HEK293 (cell line): ENCODE measurements at regions not wholly inside any gene's neighbourhood (a gene's known extent, or its start where the extent isn't known, plus 50 kb on each side); places are given as distances from the start of the nearest gene placed in this dataset.

ENCODE experiments used
- CTCF ChIA-PET: fragments of 350-600 bp; formaldehyde crosslinking; extraction: SDS; loops from one replicate; lab custom pipeline; 2021; ENCODE audit warnings: antibody characterized with exemption; lab: Yijun Ruan, JAX
- POLR2A ChIA-PET: fragments of 300-600 bp; formaldehyde crosslinking; extraction: SDS; loops from one replicate; lab custom pipeline; 2020; ENCODE audit warnings: antibody characterized with exemption, inconsistent platforms; lab: Yijun Ruan, JAX
- H3K27ac ChIP-seq: fragments of 200-500 bp; sonication (Bioruptor generic); 2 replicates; pipeline ENCODE4 v1.5.1; 2014; ENCODE audit warnings: low read depth, low read length, control low read depth, inconsistent platforms; ENCODE audit errors: extremely low read depth
- H3K36me3 ChIP-seq, 2 experiments: fragments of 200-500 bp in 1 of 2; sonication (Bioruptor generic) in 1 of 2; 1 replicate in 1 of 2; 2 replicates in 1 of 2; pipeline ENCODE4 v1.5.1; 2014 to 2017; ENCODE audit warnings: inconsistent platforms in 2 of 2, low read length in 2 of 2; ENCODE audit not compliant: control insufficient read depth in 2 of 2, insufficient read depth in 1 of 2
- H3K4me1 ChIP-seq: fragments of 200-500 bp; sonication (Bioruptor generic); 2 replicates; pipeline ENCODE4 v1.5.1; 2014; ENCODE audit warnings: mild to moderate bottlenecking, low read length, inconsistent platforms; ENCODE audit not compliant: control insufficient read depth, insufficient read depth
- H3K4me3 ChIP-seq: 2 replicates; pipeline ENCODE4 v1.5.1; 2011; ENCODE audit warnings: low read depth, mild to moderate bottlenecking, control low read depth, low read length, moderate library complexity
- H3K9me3 ChIP-seq: fragments of 200-500 bp; sonication (Bioruptor generic); 2 replicates; pipeline ENCODE4 v1.5.1; 2014; ENCODE audit warnings: low read depth, low read length, inconsistent platforms; ENCODE audit not compliant: control insufficient read depth, insufficient read depth
- EGR2 ChIP-seq: fragments of 450-650 bp; formaldehyde crosslinking; IDR thresholded peaks from 2 replicates; pipeline ENCODE4 v1.5.1; 2016; ENCODE audit warnings: low read depth, missing biosample characterization, missing genetic modification characterization
- IKZF3 ChIP-seq: fragments of 450-650 bp; IDR thresholded peaks from 2 replicates; pipeline ENCODE4 v1.5.0; 2018; ENCODE audit warnings: missing biosample characterization, mild to moderate bottlenecking, missing genetic modification characterization, moderate library complexity
- PRDM10 ChIP-seq: fragments of 450-650 bp; formaldehyde crosslinking; IDR thresholded peaks from 2 replicates; pipeline ENCODE4 v1.5.1; 2016; ENCODE audit warnings: missing biosample characterization, missing genetic modification characterization
- TCF7L2 ChIP-seq: IDR thresholded peaks from 2 replicates; pipeline ENCODE4 v1.6.1; 2011; ENCODE audit warnings: low read depth, mild to moderate bottlenecking, inconsistent platforms, low read length, moderate library complexity, borderline replicate concordance
- ZBTB20 ChIP-seq: fragments of 450-650 bp; formaldehyde crosslinking; IDR thresholded peaks from 2 replicates; pipeline ENCODE4 v1.5.1; 2016; ENCODE audit warnings: missing biosample characterization, missing genetic modification characterization
- ZBTB21 ChIP-seq: fragments of 450-650 bp; formaldehyde crosslinking; IDR thresholded peaks from 2 replicates; pipeline ENCODE4 v1.5.1; 2017; ENCODE audit warnings: missing biosample characterization, missing genetic modification characterization
- ZBTB6 ChIP-seq: fragments of 450-650 bp; formaldehyde crosslinking; IDR thresholded peaks from 2 replicates; pipeline ENCODE4 v1.5.1; 2017; ENCODE audit warnings: missing biosample characterization, missing genetic modification characterization
- ZNF112 ChIP-seq: fragments of 450-650 bp; formaldehyde crosslinking; IDR thresholded peaks from 2 replicates; pipeline ENCODE4 v1.5.0; 2017; ENCODE audit warnings: missing biosample characterization, missing genetic modification characterization
- ZNF155 ChIP-seq: fragments of 450-650 bp; formaldehyde crosslinking; IDR thresholded peaks from 2 replicates; pipeline ENCODE4 v1.5.1; 2016; ENCODE audit warnings: missing biosample characterization, missing genetic modification characterization
- ZNF274 ChIP-seq, 2 experiments: fragments of 200-500 bp in 1 of 2; fragments of 450-650 bp in 1 of 2; sonication (Bioruptor generic) in 1 of 2; formaldehyde crosslinking in 1 of 2; IDR thresholded peaks; 2 replicates each; pipeline versions ENCODE4 v1.5.1 to v1.6.1; 2014 to 2016; ENCODE audit warnings: borderline replicate concordance in 1 of 2, inconsistent platforms in 1 of 2, low read length in 1 of 2, missing biosample characterization in 1 of 2, missing genetic modification characterization in 1 of 2
- ZNF280C ChIP-seq: fragments of 450-650 bp; formaldehyde crosslinking; IDR thresholded peaks from 2 replicates; pipeline ENCODE4 v1.5.1; 2016; ENCODE audit warnings: missing biosample characterization, missing genetic modification characterization
- ZNF302 ChIP-seq: fragments of 450-650 bp; formaldehyde crosslinking; IDR thresholded peaks from 2 replicates; pipeline ENCODE4 v1.5.1; 2016; ENCODE audit warnings: missing biosample characterization, missing genetic modification characterization, low read depth
- ZNF335 ChIP-seq: fragments of 450-650 bp; formaldehyde crosslinking; conservative IDR thresholded peaks from 2 replicates; pipeline ENCODE4 v1.5.1; 2016; ENCODE audit warnings: missing biosample characterization, missing genetic modification characterization
- ZNF580 ChIP-seq: fragments of 450-650 bp; formaldehyde crosslinking; IDR thresholded peaks from 2 replicates; pipeline ENCODE4 v1.5.1; 2016; ENCODE audit warnings: missing biosample characterization, missing genetic modification characterization
- ZNF654 ChIP-seq: fragments of 450-650 bp; formaldehyde crosslinking; IDR thresholded peaks from 2 replicates; pipeline ENCODE4 v1.5.1; 2016; ENCODE audit warnings: low read depth, missing biosample characterization, missing genetic modification characterization
- ZNF837 ChIP-seq: fragments of 450-650 bp; formaldehyde crosslinking; IDR thresholded peaks from 2 replicates; pipeline ENCODE4 v1.5.1; 2016; ENCODE audit warnings: missing biosample characterization, missing genetic modification characterization
- TF ChIP-seq, protein P1 (sequence below): fragments of 450-650 bp; formaldehyde crosslinking; IDR thresholded peaks from 2 replicates; pipeline ENCODE4 v1.5.1; 2016; ENCODE audit warnings: missing biosample characterization, missing genetic modification characterization
- TF ChIP-seq, protein P2 (sequence below): sonication (generic); formaldehyde crosslinking; IDR thresholded peaks from 2 replicates; pipeline ENCODE4 v1.8.1; 2022; ENCODE audit warnings: mild to moderate bottlenecking, moderate library complexity, missing genetic modification reagents

DNA sequence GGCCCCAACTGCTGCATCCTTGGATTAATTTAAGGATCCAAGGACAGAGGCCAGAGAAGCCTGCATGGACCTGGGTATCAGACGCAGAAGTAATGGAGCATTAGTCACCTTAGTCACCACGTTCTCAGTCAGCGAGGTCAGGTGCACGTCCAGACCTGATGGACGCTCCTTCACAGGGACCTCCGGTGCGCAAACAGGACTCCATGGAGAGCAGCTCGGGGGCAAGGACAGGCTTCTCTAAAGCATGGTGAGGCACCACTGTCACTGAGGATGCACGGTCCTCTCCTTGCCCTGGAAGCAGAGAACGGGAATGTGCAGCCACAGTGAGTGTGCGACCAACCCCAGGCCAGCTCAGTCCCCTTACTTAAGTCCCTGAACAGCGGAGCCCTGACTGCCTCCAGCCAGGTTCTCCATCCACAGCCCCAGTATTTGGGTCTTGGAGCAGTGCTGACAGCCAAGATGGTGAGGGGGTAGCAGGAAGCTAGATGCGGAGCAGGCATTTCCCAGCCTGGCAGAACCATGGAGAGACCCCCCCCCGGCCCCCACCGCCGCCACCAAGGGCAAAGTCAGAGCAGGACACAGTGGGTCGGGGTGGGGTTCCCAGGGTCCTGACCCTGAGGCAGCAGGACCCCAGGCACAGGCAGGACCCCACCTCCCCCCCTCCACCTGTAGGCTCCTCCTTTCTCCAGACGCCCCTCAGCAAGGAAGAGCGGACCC, 253.4 kb upstream of the SFSWAP start (continued):
- no peak for TF ChIP-seq ZNF274 (IDR thresholded peaks at IDR 0.05; ENCODE audit: low read length)
- TF ChIP-seq ZNF274 (tag by site-specific recombination; IDR thresholded peaks at IDR 0.05; ENCODE audit: borderline replicate concordance) = no peak
- TF ChIP-seq ZNF335 = no peak
- no peak for TF ChIP-seq ZBTB6 (tag by site-specific recombination)
- TF ChIP-seq ZNF837 (tag by site-specific recombination) = no peak
- TF ChIP-seq ZNF654 (tag by site-specific recombination) = no peak
- no peak for TF ChIP-seq ZNF112 (tag by site-specific recombination)
- no peak for TF ChIP-seq EGR2
- no peak for TF ChIP-seq ZNF302 (tag by site-specific recombination)
- TF ChIP-seq IKZF3 (tag by site-specific recombination) = no peak
- TF ChIP-seq ZBTB20 = no peak

- no peak overlapping the region for H3K27ac ChIP-seq
- ChIA-PET CTCF (no interaction called here), POLR2A (no interaction called here)
- H3K4me1 ChIP-seq = no peaks in the 10 kb centered on the region
- TF ChIP-seq ZNF155 (tag by site-specific recombination) (no peak), ZBTB20 (no peak)
- H3K9me3 ChIP-seq = no peaks in the 10 kb centered on the region
- H3K36me3 ChIP-seq = no peaks in the 10 kb centered on the region
- H3K4me3 ChIP-seq = no peak overlapping the region
Measured at GRCh38 chr12:131458048-131458374, 252.9 kb upstream of the SFSWAP start.

DNA sequence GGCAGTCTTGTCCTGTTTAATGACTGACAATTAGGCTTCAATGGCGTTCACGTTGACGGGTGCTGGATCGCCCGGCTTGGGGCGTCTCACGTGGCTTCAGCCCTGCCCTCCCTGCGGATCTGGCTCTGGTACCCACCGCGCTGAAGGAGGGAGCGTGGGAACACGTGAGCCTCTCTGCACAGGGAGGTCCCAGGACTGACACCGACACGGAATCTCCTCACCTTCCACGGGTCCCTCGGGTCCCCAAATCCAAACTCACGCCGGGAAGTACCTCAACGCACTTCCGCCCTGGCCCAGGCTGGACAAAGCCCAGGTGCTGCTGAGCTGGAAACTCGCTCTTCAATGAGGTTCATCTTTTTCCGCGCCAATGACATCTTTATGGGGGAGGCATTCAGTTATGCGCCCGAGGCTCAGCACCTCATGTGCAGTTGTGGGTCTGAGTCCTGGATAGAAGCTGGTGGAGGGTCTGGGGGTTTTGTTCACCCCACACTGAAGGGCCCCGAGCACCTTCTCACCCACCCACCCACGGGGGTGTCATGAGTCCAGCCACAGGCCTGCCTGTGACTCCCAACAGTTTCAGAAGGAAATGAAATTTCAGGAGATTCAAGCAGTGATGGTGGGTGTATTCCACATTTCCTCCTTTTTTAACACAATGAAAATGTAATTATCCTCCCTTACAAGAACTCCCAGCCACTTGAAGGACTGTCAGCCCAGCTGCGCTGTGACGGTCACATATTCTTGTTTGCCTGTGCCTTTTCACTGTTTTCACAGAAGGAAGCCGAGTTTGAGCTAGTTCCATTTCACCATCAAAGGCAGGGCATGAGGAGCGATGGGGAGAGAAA, 251.7 kb upstream of the SFSWAP start:
- no peaks in the 10 kb centered on the region for H3K36me3 ChIP-seq
- H3K4me1 ChIP-seq = no peaks in the 10 kb centered on the region
- CTCF ChIA-PET = no interaction called here
- H3K9me3 ChIP-seq = no peaks in the 10 kb centered on the region
- H3K27ac ChIP-seq = no peak overlapping the region
- H3K4me3 ChIP-seq = no peak overlapping the region
- POLR2A ChIA-PET = no interaction called here
- TF ChIP-seq TCF7L2 = no peak
- no peak for TF ChIP-seq ZNF654 (tag by site-specific recombination)
- no peak for TF ChIP-seq ZBTB6 (tag by site-specific recombination)
- TF ChIP-seq ZNF580 (tag by site-specific recombination) = no peak
- TF ChIP-seq, protein P1, sequence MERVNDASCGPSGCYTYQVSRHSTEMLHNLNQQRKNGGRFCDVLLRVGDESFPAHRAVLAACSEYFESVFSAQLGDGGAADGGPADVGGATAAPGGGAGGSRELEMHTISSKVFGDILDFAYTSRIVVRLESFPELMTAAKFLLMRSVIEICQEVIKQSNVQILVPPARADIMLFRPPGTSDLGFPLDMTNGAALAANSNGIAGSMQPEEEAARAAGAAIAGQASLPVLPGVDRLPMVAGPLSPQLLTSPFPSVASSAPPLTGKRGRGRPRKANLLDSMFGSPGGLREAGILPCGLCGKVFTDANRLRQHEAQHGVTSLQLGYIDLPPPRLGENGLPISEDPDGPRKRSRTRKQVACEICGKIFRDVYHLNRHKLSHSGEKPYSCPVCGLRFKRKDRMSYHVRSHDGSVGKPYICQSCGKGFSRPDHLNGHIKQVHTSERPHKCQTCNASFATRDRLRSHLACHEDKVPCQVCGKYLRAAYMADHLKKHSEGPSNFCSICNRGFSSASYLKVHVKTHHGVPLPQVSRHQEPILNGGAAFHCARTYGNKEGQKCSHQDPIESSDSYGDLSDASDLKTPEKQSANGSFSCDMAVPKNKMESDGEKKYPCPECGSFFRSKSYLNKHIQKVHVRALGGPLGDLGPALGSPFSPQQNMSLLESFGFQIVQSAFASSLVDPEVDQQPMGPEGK (tag by site-specific recombination) = no peak
- TF ChIP-seq ZBTB21 (tag by site-specific recombination) = no peak
- no peak for TF ChIP-seq PRDM10 (tag by site-specific recombination)
- no peak for TF ChIP-seq ZNF280C (tag by site-specific recombination)
- TF ChIP-seq, protein P2, sequence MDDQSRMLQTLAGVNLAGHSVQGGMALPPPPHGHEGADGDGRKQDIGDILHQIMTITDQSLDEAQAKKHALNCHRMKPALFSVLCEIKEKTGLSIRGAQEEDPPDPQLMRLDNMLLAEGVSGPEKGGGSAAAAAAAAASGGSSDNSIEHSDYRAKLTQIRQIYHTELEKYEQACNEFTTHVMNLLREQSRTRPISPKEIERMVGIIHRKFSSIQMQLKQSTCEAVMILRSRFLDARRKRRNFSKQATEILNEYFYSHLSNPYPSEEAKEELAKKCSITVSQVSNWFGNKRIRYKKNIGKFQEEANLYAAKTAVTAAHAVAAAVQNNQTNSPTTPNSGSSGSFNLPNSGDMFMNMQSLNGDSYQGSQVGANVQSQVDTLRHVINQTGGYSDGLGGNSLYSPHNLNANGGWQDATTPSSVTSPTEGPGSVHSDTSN = no peak
